HG02798 (cell line): ENCODE measurements at regions not wholly inside any gene's neighbourhood (a gene's known extent, or its start where the extent isn't known, plus 50 kb on each side); places are given as distances from the start of the nearest gene placed in this dataset.
"Not testable (repeated sequence)": the region's sequence is repeated elsewhere in the genome, so short reads cannot be mapped to it uniquely, and the experiment has no call there.

Source experiments
- ATAC-seq: cut with Tn5 transposase; IDR thresholded peaks from one replicate; pipeline ENCODE4 v1.9.1; 2021; ENCODE audit warnings: mild to moderate bottlenecking; ENCODE audit not compliant: unreplicated experiment, poor library complexity

GRCh38 chr9:80811003-80811402 is 878.3 kb downstream of the TLE1 start:
- no peak for ATAC-seq

- no peak for ATAC-seq
These were observed 882.7 kb downstream of the TLE1 start for GRCh38 chr9:80806671-80807070.

GRCh38 chr9:80804873-80805272 is 884.5 kb downstream of the TLE1 start:
- no peak for ATAC-seq

GRCh38 chr9:80797831-80798688 is 891.3 kb downstream of the TLE1 start:
- ATAC-seq, result no peak

- no peak for ATAC-seq
These were observed 892.1 kb downstream of the TLE1 start for GRCh38 chr9:80797101-80797829.

GRCh38 chr9:80796632-80797031 is 892.7 kb downstream of the TLE1 start:
- no peak for ATAC-seq

GRCh38 chr9:80794197-80794596 is 895.1 kb downstream of the TLE1 start:
- no peak for ATAC-seq

- no peak for ATAC-seq
These were observed 895.6 kb downstream of the TLE1 start for GRCh38 chr9:80793706-80794105.

GRCh38 chr9:80792726-80793125 is 896.6 kb downstream of the TLE1 start:
- ATAC-seq, result no peak

GRCh38 chr9:80791836-80792235 is 897.5 kb downstream of the TLE1 start:
- no peak for ATAC-seq

- ATAC-seq, result no peak
These were observed 898.6 kb downstream of the TLE1 start for GRCh38 chr9:80790764-80791163.

GRCh38 chr9:80789831-80790230 is 899.5 kb downstream of the TLE1 start:
- ATAC-seq, result no peak

GRCh38 chr9:80787636-80788035 is 901.7 kb downstream of the TLE1 start:
- ATAC-seq, result no peak

- ATAC-seq, result no peak
These were observed 904.7 kb downstream of the TLE1 start for GRCh38 chr9:80784647-80785046.

- no peak for ATAC-seq
These were observed 913.4 kb downstream of the TLE1 start for GRCh38 chr9:80775971-80776370.

GRCh38 chr9:80775530-80775929 is 913.8 kb downstream of the TLE1 start:
- no peak for ATAC-seq

GRCh38 chr9:80771555-80772347 is 917.6 kb downstream of the TLE1 start:
- ATAC-seq, result no peak

- ATAC-seq, result no peak
These were observed 925.8 kb downstream of the TLE1 start for GRCh38 chr9:80763536-80763935.

- no peak for ATAC-seq
These were observed 933.8 kb downstream of the TLE1 start for GRCh38 chr9:80755586-80755985.

- ATAC-seq, result not testable (repeated sequence)
These were observed 942.3 kb downstream of the TLE1 start for GRCh38 chr9:80747056-80747455.

GRCh38 chr9:80732506-80732905 is 956.8 kb downstream of the TLE1 start:
- no peak for ATAC-seq
